Peyer's patch (tissue), 4 donors: ENCODE measurements at regions not wholly inside any gene's neighbourhood (a gene's known extent, or its start where the extent isn't known, plus 50 kb on each side); places are given as distances from the start of the nearest gene placed in this dataset.

Experiments used
- DNase-seq, 3 donors: peaks; one replicate each; pipeline ENCODE4 v3.0.0-alpha.2; 2017 to 2019
- H3K27ac ChIP-seq, 4 donors: fragments of 200-600 bp; sonication (generic); one replicate each; pipeline ENCODE4 v1.5.1; 2016 to 2019
- H3K27me3 ChIP-seq, 2 donors: fragments of 200-600 bp; sonication (generic); one replicate each; pipeline ENCODE4 v1.5.1; 2019
- H3K36me3 ChIP-seq, 3 donors: fragments of 200-600 bp; sonication (generic); one replicate each; pipeline ENCODE4 v1.5.1; 2016 to 2019
- H3K4me1 ChIP-seq, 4 donors: fragments of 200-600 bp; sonication (generic); one replicate each; pipeline ENCODE4 v1.5.1; 2016 to 2019
- H3K4me3 ChIP-seq, 4 donors: fragments of 200-600 bp; sonication (generic); 1 replicate in 3 of 4; 2 replicates in 1 of 4; pipeline ENCODE4 v1.5.1; 2016 to 2019; ENCODE audit warnings: mild to moderate bottlenecking in 1 of 4
- H3K9me3 ChIP-seq, 4 donors: fragments of 200-600 bp; sonication (generic); one replicate each; pipeline ENCODE4 v1.5.1; 2016 to 2019; ENCODE audit warnings: mild to moderate bottlenecking in 1 of 4
- POLR2A ChIP-seq, 2 donors: fragments of 450-650 bp; IDR thresholded peaks; one replicate each; pipeline ENCODE4 v1.5.1; 2017; ENCODE audit warnings: antibody characterized with exemption in 2 of 2, mild to moderate bottlenecking in 2 of 2, moderate library complexity in 2 of 2
- TF ChIP-seq, protein P1 (sequence below), 6 experiments: fragments of 450-650 bp in 4 of 6; fragments of 200-600 bp in 2 of 6; sonication (generic) in 1 of 6; IDR thresholded peaks; one replicate each; pipeline ENCODE4 v1.5.1; 2017 to 2019; ENCODE audit warnings: antibody characterized with exemption in 6 of 6, mild to moderate bottlenecking in 3 of 6, moderate library complexity in 1 of 6

DNA sequence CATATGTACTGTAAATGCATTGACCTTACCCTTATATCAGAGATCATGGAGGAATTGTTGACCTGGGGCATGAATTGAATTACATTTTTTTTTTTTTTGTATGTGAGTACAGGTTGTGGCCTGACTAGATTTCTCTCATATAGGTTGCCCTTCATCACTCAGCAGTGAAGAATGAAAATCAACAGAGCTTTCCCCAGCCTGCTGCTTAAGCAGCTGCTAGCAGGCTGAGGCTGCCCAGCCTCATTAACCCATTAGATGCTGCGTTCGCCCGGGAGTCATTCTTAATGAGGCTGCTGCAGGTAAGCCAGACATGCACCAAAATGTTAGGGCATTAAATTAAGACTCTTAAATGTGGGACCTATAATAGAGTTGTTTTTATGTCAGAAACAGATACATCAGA lies 236.0 kb downstream of the ETNK1 start:
- Histone ChIP-seq H3K4me1 (no peaks in the 10 kb centered on the region), H3K36me3 (no peaks in the 10 kb centered on the region), H3K27ac (no peak overlapping the region), H3K9me3 (no peaks in the 10 kb centered on the region), H3K27me3 (no peaks in the 10 kb centered on the region), H3K4me3 (no peak overlapping the region)
- no peak for DNase-seq
- no peak for TF ChIP-seq POLR2A (IDR thresholded peaks at IDR 0.05)
- TF ChIP-seq, protein P1, sequence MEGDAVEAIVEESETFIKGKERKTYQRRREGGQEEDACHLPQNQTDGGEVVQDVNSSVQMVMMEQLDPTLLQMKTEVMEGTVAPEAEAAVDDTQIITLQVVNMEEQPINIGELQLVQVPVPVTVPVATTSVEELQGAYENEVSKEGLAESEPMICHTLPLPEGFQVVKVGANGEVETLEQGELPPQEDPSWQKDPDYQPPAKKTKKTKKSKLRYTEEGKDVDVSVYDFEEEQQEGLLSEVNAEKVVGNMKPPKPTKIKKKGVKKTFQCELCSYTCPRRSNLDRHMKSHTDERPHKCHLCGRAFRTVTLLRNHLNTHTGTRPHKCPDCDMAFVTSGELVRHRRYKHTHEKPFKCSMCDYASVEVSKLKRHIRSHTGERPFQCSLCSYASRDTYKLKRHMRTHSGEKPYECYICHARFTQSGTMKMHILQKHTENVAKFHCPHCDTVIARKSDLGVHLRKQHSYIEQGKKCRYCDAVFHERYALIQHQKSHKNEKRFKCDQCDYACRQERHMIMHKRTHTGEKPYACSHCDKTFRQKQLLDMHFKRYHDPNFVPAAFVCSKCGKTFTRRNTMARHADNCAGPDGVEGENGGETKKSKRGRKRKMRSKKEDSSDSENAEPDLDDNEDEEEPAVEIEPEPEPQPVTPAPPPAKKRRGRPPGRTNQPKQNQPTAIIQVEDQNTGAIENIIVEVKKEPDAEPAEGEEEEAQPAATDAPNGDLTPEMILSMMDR (IDR thresholded peaks at IDR 0.05): no peak

GRCh38 chr12:22865822-22866221 lies 240.9 kb downstream of the ETNK1 start:
- Histone ChIP-seq H3K36me3 (no peaks in the 10 kb centered on the region), H3K9me3 (no peaks in the 10 kb centered on the region), H3K4me3 (no peak overlapping the region), H3K27ac (no peak overlapping the region), H3K4me1 (no peaks in the 10 kb centered on the region), H3K27me3 (no peaks in the 10 kb centered on the region)
- TF ChIP-seq, protein P1 (IDR thresholded peaks at IDR 0.05): no peak
- TF ChIP-seq POLR2A (IDR thresholded peaks at IDR 0.05): no peak
- no peak for DNase-seq

GRCh38 chr12:22866406-22866805 lies 241.4 kb downstream of the ETNK1 start:
- DNase-seq: no peak
- no peak overlapping the region for H3K4me3 ChIP-seq
- no peaks in the 10 kb centered on the region for H3K9me3 ChIP-seq
- H3K36me3 ChIP-seq: no peaks in the 10 kb centered on the region
- H3K27me3 ChIP-seq: no peaks in the 10 kb centered on the region
- no peak for TF ChIP-seq POLR2A (IDR thresholded peaks at IDR 0.05)
- TF ChIP-seq, protein P1 (IDR thresholded peaks at IDR 0.05): no peak
- no peak overlapping the region for H3K27ac ChIP-seq
- H3K4me1 ChIP-seq: no peaks in the 10 kb centered on the region

DNA sequence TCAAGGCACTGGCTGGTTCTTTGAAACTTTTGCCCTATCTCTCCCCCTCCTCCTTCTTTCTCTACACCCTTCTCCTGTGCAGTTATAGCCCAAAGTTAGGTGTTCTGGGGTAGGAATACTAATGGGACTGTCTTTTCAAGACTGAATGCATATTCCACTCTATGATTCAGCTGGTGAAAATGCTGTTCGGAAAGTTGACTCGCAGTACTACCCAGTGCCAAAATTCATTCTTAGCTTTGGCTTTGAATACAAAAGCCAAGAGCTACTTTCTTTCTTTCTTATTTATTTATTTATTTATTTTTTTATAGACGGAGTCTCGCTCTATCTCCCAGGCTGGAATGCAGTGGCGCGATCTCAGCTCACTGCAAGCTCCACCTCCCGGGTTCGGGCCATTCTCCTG lies 249.2 kb downstream of the ETNK1 start:
- no peak for DNase-seq
- Histone ChIP-seq H3K4me1 (no peaks in the 10 kb centered on the region), H3K27me3 (no peaks in the 10 kb centered on the region), H3K9me3 (no peaks in the 10 kb centered on the region), H3K4me3 (no peak overlapping the region), H3K36me3 (no peaks in the 10 kb centered on the region), H3K27ac (no peak overlapping the region)
- TF ChIP-seq, protein P1 (IDR thresholded peaks at IDR 0.05): no peak
- no peak for TF ChIP-seq POLR2A (IDR thresholded peaks at IDR 0.05)

- no peak for TF ChIP-seq POLR2A (IDR thresholded peaks at IDR 0.05)
- TF ChIP-seq, protein P1 (IDR thresholded peaks at IDR 0.05): no peak
Measured at GRCh38 chr12:22876262-22876661, 251.3 kb downstream of the ETNK1 start.

DNA sequence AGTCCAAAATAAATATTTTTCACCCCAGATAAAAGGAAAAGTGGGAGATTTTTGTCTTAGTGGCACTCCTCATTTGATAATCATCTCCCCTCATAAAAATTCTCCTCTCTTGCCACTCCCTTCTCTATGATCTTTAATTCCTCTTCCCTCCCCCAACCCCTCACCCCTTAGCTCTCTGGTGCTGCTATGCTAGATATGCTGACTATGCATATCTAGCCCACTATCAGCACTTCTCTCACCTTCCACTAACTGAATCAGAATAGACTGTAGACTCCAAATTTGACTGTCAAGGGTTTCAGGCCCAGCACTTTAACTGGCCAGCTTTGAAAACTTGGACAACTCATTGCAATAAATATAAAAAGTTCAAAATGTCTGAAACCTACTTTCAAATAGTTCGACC lies 254.2 kb downstream of the ETNK1 start:
- no peak for DNase-seq
- H3K27ac ChIP-seq: no peak overlapping the region
- H3K36me3 ChIP-seq: no peaks in the 10 kb centered on the region
- H3K27me3 ChIP-seq: no peaks in the 10 kb centered on the region
- no peaks in the 10 kb centered on the region for H3K9me3 ChIP-seq
- no peak overlapping the region for H3K4me3 ChIP-seq
- TF ChIP-seq, protein P1 (IDR thresholded peaks at IDR 0.05): no peak
- TF ChIP-seq POLR2A (IDR thresholded peaks at IDR 0.05): no peak
- no peaks in the 10 kb centered on the region for H3K4me1 ChIP-seq

More at GRCh38 chr12:22876262-22876661, 251.3 kb downstream of the ETNK1 start:
- Histone ChIP-seq H3K36me3 (no peaks in the 10 kb centered on the region), H3K4me3 (no peak overlapping the region), H3K9me3 (no peaks in the 10 kb centered on the region), H3K4me1 (no peaks in the 10 kb centered on the region), H3K27ac (no peak overlapping the region), H3K27me3 (no peaks in the 10 kb centered on the region)
- no peak for DNase-seq
